ENCODE measurements at regions not wholly inside any gene's neighbourhood (a gene's known extent, or its start where the extent isn't known, plus 50 kb on each side); places are given as distances from the start of the nearest gene placed in this dataset.

DNA sequence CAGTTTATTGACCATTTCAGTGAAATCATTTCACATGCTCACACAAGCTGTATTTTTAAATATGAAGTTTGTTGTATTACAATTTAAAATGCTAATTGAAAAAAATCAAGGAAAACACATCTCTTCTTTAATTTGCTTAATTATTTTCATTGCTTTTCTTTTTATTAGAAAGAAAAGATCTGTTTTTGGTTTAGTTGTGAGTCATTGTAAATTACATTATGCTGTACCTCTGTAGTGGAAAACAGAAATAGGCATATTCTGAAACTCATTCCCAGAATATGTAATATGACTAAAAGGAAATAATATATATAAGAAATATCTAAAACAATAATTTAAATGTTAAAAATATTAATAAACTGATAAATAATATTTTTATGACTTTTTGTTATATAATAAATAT, 161.9 kb downstream of the HGF start:
- in situ Hi-C loops (cut with HindIII; ENCODE audit: low sequenced_read_pairs): no loop called here

DNA sequence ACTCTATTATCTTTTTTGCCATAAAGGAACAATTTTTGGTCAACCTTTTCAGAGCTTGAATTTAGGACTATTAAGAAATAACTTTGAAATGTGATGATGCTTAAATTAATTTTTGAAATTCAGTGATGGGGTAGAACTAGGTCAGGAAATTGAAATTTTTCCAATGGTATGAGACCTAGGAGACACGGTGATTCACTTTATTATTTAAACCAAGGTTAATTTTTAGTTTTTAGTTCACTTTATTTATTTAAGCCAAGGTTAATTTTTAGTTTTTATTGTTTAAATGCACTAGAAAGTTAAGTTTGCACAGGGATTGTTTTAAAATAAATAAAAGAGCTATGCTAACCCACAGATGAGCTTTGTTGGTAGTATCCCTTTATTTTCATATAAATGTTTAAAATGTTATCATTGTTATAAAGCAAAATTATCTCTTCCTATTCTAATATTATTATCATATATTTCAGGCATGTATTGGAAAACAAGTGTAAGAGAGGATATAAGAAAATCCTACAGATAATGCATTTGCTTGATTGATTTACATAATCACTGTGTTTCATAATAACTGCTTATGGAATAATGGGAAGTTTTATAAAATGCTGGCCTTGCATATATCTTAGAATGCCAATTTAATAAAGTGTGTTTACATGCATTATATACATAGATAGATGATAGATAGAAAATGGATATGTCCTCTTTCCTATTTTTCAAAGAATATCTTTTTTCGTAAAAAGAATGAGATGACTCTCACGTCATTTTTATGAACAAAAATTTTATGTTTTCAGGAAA, 163.6 kb downstream of the HGF start:
- in situ Hi-C loops (cut with HindIII; ENCODE audit: low sequenced_read_pairs): no loop called here

DNA sequence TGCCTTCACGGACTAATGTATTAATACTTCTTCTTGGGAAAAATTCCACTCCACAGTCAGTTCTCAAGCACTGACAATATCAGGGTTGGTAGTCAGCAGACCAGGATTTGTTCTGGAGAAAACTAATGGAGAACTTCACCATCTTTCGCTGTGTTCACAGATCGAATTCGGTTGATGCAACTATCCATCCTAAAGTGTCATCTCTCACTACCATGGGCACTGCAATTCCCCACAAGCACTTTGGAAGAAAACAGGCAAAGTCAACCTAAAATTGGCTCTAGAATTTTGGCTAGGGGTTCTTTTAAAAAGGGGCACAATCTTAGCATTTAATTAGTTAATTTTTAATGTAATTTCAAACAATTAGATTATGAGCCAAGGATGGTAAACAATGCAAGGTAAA, 164.4 kb downstream of the HGF start:
- in situ Hi-C loops (cut with HindIII; ENCODE audit: low sequenced_read_pairs): no loop called here

DNA sequence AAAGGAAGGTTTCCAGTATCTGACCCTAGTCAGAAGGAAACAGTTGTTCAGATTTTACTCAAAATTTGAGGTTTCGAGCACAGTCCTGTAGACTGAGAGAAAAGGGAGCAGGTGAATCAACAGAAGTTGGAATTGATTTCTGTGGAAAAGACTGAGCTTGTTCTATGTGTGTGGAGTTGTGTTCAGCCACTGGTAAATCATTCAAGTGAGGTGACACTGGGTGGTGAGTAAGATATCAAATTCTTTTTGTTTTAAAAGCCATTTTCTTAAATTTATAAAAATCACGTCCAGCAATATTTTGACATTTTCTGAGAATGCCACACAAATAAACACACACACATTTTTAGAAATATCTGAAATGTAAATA, 165.1 kb downstream of the HGF start:
- in situ Hi-C loops (cut with HindIII; ENCODE audit: low sequenced_read_pairs): no loop called here

DNA sequence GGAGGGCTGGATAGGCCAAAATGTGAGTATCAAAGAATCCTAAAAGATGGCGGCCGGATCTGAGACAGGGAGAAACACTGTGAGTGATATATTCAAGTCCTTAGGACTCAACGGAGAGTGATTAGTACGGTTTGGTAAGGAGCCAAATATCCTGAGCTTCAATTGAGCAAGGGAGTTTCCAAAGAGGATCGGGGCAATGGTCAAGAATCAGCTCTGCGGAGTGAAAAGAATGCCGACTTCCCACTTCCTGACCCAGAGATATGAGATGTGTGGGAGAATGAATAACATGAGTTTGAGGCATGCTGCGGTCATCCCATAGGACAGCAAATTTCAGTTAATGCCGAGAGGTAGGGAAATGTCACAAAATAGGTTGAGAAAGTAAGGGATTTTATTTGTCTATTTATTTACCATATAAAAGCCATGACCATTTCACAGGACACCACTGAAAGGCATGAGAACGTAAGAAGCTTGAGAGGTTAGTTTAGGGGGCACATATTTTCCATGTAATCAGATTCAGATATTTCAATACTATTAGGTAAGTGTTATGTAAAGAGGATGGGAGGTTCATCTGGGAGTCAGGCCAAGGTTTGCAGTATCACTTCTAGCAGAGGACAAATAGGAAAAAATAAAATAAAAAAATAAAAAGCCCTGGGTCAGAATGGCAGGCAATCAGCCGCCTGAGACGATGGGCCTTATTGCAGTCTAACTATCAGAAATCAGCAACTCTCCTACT, 165.6 kb downstream of the HGF start:
- in situ Hi-C loops (cut with HindIII; ENCODE audit: low sequenced_read_pairs): no loop called here

DNA sequence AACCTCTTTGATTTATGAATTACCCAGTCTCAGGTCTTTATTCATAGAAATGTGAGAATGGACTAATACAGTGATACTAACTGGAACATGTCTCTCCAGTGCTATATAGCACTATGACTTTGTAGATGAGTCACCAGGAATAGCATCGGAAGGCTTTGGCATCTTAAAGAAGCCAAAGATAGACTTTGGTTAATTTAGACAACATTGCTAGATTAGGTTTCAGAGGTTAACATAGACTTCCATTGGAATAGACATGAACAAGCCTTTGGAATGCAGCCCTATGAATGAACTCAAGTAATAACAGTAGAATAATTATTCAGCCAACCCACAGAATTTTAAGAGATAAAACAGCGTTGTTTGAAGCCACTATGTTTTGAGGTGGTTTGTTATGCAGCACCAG, 169.2 kb downstream of the HGF start:
- in situ Hi-C loops (cut with HindIII; ENCODE audit: low sequenced_read_pairs): no loop called here

DNA sequence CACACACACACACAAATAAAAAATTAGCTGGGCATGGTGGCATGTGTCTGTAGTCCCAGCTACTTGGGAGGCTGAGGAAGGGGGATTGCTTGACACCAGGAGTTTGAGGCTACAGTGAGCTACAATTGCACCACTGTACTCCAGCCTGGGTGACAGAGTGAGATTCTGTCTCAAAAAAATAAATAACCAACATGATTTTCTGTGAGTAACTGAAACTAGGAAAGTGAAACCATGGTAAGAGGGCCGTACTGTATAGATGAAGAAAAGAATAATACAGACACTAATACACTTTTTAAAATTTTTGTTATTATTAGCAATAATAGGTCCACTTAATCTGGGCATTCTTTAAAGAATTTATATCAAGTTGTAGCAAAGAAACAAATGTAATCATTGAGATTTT, 170.9 kb downstream of the HGF start:
- in situ Hi-C loops (cut with HindIII; ENCODE audit: low sequenced_read_pairs): no loop called here

DNA sequence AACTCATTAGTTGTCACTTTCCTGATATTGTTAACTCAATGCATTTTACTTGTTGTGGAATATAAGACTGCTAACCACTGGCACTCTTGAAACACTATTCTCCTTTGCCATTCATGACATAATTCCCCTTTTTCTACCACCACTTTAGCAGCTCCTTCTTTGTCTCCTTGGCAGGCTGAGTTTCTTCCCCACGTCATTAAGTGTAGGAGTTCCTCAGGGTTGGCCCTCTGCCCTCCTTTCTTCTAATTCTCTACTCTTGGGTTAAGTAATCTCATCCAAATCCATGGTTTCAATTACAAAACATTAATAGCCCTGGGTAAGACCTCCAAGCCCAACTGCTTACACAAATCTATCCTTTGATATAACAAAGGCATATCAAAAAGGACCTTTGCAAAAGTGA, 175.1 kb downstream of the HGF start:
- in situ Hi-C loops (cut with HindIII; ENCODE audit: low sequenced_read_pairs): no loop called here

DNA sequence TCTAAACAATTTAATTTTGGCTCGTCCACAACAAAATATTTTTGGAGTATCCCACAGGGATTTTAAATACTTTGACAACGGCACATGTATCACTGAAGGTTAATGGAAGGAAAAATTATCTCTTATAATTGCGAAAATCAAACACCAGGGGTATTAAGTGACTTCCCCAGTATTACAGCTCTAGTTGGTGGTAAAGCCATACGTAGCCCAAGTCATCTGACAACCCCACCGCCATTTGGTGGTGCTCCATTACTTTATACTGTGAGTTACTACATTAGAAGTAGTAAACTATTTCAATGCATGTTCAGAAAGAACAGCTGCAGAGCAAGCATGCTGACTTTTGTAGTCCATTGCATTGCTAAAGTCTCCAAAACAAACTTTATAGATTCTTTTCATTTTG, 179.7 kb downstream of the HGF start:
- in situ Hi-C loops (cut with HindIII; ENCODE audit: low sequenced_read_pairs): no loop called here

DNA sequence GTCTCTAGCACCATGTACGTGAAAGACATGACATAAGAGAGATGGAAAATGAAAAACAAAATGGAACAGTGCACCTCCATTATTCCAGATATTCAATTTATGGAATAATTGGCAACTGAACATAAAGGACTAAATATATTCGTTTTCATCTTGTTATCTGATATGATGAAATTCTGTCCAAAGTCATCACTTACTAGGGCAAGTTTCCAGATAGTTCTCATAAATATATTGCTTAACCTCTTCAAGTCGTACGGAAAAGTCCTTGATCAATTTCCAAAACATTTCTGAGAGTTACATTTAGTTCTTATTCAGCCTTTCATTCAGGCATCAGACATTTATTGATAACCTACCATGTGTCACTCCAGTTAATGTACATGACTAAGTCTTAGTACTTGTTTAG, 185.2 kb downstream of the HGF start:
- in situ Hi-C loops (cut with HindIII; ENCODE audit: low sequenced_read_pairs): loop anchor here (5.0 kb wide), 1 partner anchor 93 kb away; no protein-coding TSS in a partner anchor

DNA sequence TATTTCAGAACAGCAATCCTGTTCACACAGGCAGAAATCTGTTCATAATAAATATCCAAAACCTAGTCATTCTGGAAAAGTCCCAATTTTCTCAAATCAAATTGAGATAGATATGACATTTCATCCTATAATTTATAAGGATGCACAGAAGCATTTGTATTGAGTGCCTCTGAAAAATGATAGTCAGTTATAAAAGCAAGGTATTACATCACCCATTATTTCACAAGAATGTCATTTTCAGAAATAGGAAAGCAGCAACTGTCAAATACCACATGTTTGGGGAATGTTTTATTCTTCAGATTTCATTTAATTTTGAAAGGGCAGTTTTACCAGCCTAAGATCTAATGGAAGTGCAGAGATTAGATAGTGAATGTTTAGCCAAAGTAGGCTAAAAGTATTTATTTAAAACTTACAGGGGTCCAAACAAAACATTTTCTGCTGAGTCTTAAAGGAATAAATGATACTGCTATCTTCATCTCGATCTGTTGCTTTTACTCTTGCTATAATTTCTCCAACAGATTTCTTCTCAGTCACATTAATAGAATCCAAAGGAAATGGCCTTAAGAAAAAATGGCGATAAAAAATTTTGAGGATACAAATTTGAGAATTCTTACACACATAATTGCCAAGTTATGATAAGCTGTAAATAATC, 185.8 kb downstream of the HGF start:
- in situ Hi-C loops (cut with HindIII; ENCODE audit: low sequenced_read_pairs): loop anchor here (5.0 kb wide), 1 partner anchor 93 kb away; no protein-coding TSS in a partner anchor

DNA sequence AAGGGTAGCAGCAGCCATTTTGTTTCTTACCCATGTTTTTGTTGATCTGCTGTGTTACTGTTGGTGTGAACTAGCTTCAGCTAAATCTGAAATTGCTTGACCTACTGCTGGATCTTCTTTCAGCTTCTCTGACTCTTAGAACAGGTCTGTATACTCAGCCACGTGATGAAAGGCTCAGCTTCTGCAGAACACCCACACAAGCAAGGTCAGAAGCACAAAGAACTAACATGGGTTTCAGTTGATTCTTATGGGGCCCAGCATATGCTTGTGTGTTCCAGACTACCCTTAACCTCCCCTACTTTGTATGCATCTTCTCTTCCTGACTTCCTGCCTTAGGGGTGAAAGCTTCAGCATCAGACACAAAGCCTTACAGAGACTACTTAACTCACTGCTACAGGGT, 186.8 kb downstream of the HGF start:
- in situ Hi-C loops (cut with HindIII; ENCODE audit: low sequenced_read_pairs): loop anchor here (5.0 kb wide), 1 partner anchor 94 kb away; no protein-coding TSS in a partner anchor

DNA sequence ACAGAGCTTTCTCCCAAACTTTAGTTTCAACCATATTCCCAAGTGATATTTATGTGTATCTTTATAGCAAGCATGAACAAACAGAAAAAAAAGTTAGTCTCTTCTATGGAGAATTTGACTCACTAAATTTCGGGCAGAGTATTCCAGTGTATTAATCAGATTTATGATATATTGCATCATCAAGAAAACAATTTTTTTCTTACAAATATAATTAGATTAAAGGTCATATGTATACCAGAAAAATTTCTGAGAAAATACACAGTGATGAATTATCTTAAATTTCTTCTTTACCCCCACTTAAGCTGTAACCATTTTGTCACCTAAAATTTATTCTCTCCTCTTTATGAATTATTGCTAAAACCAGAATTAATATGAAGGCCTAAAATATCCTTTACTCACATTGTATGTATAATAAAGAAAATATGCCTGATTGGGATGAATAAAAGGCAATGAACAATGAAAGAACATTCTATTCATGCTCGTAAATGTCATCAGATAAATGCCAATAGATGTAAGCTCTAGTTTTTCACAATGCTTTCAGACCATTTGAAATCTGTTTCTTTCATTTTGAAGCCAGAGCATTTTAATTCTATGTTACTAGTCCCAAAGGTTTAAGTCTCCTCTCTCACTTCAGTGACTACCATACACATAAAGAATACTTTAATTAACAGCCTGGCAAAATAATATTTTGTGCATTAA, 192.1 kb downstream of the HGF start:
- in situ Hi-C loops (cut with HindIII; ENCODE audit: low sequenced_read_pairs): no loop called here

DNA sequence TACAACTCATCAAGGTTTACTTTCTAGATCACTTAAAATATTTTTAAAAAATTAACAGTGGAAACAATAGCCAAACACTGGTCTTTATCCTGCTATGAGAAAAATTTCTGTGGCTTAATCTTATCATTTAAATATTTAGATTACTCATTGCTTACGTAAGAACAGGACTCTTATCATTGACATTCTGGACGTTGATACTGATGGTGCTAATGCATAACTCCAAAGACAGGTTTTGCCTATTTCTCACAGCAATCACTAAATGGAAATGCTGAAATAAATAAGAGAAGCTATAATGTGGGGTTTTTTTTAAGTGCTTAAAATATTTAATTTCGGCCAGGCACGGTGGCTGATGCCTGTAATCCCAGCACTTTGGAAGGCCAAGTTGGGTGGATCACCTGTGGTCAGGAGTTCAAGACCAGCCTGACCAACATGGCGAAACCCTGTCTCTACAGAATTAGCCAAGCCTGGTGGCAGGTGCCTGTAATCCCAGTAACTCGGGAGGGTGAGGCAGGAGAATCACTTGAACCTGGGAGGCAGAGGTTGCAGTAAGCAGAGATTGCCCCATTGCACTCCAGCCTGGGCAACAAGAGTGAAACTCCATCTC, 195.0 kb downstream of the HGF start:
- in situ Hi-C loops (cut with HindIII; ENCODE audit: low sequenced_read_pairs): no loop called here

DNA sequence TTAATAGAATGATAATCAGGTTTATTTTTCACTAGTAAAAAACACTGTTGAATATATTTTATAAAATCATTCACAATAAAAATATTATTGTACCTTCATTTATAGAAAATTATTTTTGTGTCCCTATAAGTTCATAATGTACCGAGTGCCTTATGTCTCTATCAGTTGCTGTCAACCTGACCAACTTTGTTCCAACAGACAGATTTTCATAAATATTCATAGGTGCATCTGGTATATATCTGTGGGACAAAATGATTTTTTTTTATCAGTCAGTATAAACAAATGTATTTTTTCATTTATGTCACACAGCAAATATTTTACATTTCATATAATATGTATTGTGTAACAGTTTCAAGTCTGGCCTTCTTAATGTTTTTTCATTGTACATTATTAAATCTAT, 195.9 kb downstream of the HGF start:
- in situ Hi-C loops (cut with HindIII; ENCODE audit: low sequenced_read_pairs): no loop called here

DNA sequence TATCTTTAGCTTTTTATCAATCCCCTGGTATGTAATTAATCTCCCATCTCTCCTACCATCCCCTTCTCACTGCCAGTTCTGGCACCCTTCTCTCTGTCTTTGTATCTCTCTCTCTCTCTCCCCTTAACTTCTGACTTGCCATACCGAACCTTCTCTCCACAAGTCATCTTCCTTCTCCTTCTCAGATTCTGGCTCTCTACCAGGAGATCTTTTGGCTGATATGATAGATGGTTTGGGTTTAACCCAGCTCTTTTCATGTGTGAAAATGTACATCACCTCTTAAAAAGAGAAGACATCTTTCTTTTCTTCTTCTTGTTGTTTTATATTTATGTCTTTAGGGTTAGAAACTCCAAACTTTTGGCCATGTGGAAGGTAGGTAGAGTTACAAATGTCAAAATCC, 196.7 kb downstream of the HGF start:
- in situ Hi-C loops (cut with HindIII; ENCODE audit: low sequenced_read_pairs): no loop called here

DNA sequence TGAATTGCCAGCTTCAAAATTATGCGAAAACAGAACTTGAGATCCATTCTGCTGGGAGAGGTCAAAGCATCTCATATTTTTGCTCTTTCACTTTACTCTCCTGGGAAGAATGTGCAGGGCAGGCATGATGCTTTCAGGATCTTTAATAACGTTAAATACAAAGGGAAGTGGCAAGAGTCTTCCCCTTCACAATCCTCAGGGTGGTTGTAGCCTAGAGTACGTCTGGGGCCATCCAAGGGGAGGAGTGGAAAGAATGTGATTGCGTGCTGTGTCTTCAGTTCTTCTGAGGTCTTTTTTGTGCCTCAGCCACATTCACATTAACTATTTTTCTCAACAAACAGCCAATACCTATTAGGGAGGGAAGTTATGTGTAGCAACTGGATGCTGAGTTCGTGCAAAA, 207.3 kb downstream of the HGF start:
- in situ Hi-C loops (cut with HindIII; ENCODE audit: low sequenced_read_pairs): no loop called here

DNA sequence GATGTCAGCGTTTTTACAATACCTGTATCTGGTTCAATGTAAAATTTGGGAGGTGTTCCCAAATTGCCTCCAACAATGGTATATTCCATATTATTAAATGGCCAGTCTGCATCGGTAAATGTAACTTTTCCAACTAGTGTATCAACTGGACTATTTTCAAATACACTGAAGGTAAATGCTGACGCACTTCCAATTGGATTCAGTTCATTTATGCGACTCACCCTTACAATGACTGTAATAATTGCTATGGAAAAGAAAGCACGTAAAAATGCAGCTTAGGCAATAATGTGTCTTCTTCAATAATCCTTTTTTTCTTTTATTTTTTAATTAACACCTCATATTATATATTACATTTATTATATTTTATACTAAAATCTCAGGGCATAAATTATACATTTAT, 209.1 kb downstream of the HGF start:
- in situ Hi-C loops (cut with HindIII; ENCODE audit: low sequenced_read_pairs): no loop called here

DNA sequence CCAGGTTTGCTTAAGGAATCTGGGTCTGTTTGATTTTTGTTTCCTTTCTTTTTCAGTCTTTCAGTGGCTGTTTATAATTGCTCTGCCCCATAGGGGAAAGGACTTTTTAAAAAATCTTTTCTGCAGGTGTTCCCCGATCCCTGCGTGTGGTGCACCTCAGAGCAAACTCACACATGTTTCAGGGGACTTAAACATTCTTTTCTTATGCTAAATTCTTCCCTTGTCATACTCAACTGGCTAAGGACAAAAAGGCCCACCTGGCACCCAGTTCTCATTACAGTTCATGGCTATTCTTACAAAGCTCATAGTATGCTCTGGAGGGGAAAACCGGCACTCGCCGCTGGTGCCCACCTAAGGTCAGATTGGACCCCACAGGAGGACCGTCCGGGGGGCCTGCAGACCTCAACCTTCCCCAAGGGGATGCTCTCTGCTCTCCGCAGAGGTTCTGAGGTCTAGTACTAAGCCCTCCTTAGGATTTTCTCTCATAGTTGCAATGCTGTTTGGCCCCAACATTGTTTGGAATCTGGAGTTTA, 220.3 kb downstream of the HGF start:
- in situ Hi-C loops (cut with HindIII; ENCODE audit: low sequenced_read_pairs): loop anchor here (5.0 kb wide), 1 partner anchor 37 kb away; no protein-coding TSS in a partner anchor

DNA sequence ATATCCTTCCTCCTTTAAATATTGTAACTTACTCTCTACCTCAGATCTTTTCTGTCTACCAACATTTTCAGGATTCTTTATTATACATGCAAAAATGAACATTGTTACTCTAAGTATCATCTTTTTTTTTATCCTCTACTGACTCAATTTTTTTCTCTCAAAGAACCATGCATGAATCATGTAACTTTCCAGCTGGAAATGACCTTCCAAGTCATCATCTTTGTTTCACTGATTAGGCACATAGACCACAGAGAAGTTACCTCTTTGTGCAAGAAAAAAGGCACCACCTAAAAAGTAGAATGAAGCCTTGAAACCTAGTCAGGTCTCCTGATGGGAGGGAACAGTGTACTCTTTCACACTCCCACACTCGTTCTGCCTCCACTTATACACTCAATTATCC, 234.9 kb downstream of the HGF start:
- in situ Hi-C loops (cut with HindIII; ENCODE audit: low sequenced_read_pairs): no loop called here

DNA sequence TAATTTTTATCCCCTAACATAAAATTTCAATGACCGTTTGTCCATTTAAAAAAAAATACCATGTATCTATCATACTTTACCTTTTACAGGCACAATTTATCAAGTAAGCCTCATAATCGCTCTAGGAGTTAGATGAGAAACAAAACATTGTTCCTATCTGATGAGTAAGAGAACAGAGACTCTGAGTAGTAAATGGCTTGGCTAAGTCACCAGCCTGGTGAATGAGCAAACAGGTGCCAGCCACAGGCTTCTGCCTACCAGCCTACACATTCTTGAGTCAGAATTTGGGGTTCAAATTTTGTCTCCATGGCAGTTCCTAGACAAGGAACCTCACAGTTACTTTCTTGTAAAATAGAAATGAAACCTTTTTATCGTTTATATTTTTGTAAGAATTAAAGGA, 235.4 kb downstream of the HGF start:
- in situ Hi-C loops (cut with HindIII; ENCODE audit: low sequenced_read_pairs): no loop called here
